ENCODE measurements at regions not wholly inside any gene's neighbourhood (a gene's known extent, or its start where the extent isn't known, plus 50 kb on each side); places are given as distances from the start of the nearest gene placed in this dataset.

- TF ChIP-seq, protein P1, sequence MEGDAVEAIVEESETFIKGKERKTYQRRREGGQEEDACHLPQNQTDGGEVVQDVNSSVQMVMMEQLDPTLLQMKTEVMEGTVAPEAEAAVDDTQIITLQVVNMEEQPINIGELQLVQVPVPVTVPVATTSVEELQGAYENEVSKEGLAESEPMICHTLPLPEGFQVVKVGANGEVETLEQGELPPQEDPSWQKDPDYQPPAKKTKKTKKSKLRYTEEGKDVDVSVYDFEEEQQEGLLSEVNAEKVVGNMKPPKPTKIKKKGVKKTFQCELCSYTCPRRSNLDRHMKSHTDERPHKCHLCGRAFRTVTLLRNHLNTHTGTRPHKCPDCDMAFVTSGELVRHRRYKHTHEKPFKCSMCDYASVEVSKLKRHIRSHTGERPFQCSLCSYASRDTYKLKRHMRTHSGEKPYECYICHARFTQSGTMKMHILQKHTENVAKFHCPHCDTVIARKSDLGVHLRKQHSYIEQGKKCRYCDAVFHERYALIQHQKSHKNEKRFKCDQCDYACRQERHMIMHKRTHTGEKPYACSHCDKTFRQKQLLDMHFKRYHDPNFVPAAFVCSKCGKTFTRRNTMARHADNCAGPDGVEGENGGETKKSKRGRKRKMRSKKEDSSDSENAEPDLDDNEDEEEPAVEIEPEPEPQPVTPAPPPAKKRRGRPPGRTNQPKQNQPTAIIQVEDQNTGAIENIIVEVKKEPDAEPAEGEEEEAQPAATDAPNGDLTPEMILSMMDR (IDR thresholded peaks at IDR 0.05), result no peak
- Mint-ChIP-seq H3K9me3 (ENCODE audit: unreplicated experiment) (no peaks in the 10 kb centered on the region), H3K27ac (ENCODE audit: unreplicated experiment) (no peak overlapping the region), H3K4me1 (ENCODE audit: unreplicated experiment) (no peaks in the 10 kb centered on the region), H3K4me3 (ENCODE audit: unreplicated experiment) (no peak overlapping the region), H3K36me3 (ENCODE audit: unreplicated experiment) (no peaks in the 10 kb centered on the region), H3K27me3 (ENCODE audit: unreplicated experiment) (peaks cover 2% of the 10 kb centered on the region)
- no peak for DNase-seq (ENCODE audit: extremely low spot score, unreplicated experiment)
Measured at GRCh38 chr5:119820608-119821007, 191.2 kb downstream of the FAM170A start.

DNA sequence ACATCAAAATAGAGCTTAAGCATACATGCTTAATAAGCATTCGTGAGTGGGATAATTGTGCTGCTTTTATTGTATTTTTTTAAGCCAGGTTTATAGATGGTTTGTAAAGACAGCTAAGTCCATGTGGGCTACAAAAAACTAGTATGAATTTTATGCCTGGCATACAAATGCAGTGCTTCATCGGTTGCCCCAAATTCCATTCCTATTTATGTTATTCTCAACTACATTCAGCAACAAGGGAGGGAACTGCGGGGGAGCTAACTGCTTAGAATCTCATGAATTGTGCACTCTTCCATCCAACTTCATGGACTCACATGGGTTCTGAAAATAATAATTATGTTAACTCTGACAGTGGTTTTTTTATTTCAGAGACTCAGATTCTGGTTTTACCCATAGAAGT, 199.2 kb downstream of the FAM170A start:
- TF ChIP-seq, protein P1 (IDR thresholded peaks at IDR 0.05), result no peak
- Mint-ChIP-seq H3K4me3 (ENCODE audit: unreplicated experiment) (no peak overlapping the region), H3K27ac (ENCODE audit: unreplicated experiment) (no peak overlapping the region), H3K4me1 (ENCODE audit: unreplicated experiment) (no peaks in the 10 kb centered on the region), H3K9me3 (ENCODE audit: unreplicated experiment) (no peaks in the 10 kb centered on the region), H3K27me3 (ENCODE audit: unreplicated experiment) (peaks cover 10% of the 10 kb centered on the region), H3K36me3 (ENCODE audit: unreplicated experiment) (no peaks in the 10 kb centered on the region)
- DNase-seq (ENCODE audit: extremely low spot score, unreplicated experiment), result no peak

DNA sequence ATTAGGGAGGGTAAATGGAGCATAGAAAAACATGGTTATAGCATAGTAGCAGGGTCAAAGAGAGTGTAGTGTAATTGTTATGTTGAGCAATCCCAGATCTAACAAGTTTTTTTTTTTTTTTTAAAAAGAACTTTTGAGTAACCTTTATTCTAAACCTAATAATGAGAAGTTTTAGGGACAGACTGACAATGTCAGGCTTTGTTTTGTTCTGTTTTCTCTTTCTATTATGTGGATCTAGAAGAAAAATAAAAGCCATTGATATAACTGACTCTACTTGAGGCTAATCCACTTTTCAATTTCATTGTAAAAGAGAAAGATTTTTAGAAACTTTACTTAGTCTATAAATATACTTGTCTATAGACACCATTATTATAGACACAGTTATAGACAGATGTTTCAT, 200.0 kb downstream of the FAM170A start:
- Mint-ChIP-seq H3K27ac (ENCODE audit: unreplicated experiment) (no peak overlapping the region), H3K4me1 (ENCODE audit: unreplicated experiment) (no peaks in the 10 kb centered on the region), H3K27me3 (ENCODE audit: unreplicated experiment) (peaks cover 10% of the 10 kb centered on the region), H3K36me3 (ENCODE audit: unreplicated experiment) (no peaks in the 10 kb centered on the region), H3K9me3 (ENCODE audit: unreplicated experiment) (no peaks in the 10 kb centered on the region), H3K4me3 (ENCODE audit: unreplicated experiment) (no peak overlapping the region)
- TF ChIP-seq, protein P1 (IDR thresholded peaks at IDR 0.05), result no peak
- DNase-seq (ENCODE audit: extremely low spot score, unreplicated experiment), result no peak

DNA sequence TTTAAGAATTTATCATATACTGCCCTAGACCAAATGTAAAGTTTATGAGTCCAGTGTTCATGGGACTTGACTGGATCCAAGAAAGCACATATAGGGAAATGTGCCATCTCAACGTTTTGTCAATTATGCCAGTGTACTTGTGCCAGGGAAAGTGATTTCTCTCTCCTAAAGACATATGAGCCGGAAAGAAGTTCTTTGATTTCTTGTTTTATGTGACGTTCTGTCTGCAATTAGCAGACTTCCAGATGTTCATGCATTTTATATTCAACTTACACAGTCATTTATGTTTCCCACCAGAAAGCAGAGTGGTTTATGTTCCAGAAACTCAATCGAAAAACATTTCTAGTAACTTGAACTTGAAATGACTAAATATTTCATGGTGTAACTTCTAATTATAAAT, 203.8 kb downstream of the FAM170A start:
- TF ChIP-seq, protein P1 (IDR thresholded peaks at IDR 0.05), result no peak
- DNase-seq (ENCODE audit: extremely low spot score, unreplicated experiment), result no peak
- Mint-ChIP-seq H3K27me3 (ENCODE audit: unreplicated experiment) (peaks cover 12% of the 10 kb centered on the region), H3K36me3 (ENCODE audit: unreplicated experiment) (no peaks in the 10 kb centered on the region), H3K4me3 (ENCODE audit: unreplicated experiment) (no peak overlapping the region), H3K27ac (ENCODE audit: unreplicated experiment) (no peak overlapping the region), H3K4me1 (ENCODE audit: unreplicated experiment) (no peaks in the 10 kb centered on the region), H3K9me3 (ENCODE audit: unreplicated experiment) (no peaks in the 10 kb centered on the region)

DNA sequence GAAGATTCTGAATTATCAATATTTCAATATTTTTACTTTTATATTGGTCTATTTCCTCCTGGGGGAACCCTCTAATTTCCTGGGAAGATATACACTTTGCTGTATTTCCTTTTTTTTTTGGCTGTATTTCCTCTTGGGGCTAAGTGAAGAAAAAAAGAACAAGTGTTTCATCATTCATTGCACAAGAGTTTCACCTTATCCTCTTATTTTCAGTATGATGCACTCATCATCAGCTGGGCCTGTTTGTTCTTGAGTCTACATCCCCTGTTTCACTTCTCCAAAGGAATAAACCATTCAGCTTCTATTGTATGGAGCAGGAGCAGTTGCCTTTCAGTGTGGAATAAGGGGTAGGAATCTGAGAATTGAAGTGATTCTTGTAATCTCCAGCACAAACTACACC, 210.8 kb downstream of the FAM170A start:
- H3K27ac Mint-ChIP-seq (ENCODE audit: unreplicated experiment), result no peak overlapping the region
- DNase-seq (ENCODE audit: extremely low spot score, unreplicated experiment), result no peak
- H3K9me3 Mint-ChIP-seq (ENCODE audit: unreplicated experiment), result no peaks in the 10 kb centered on the region

More for the DNA sequence above, 210.8 kb downstream of the FAM170A start:
- TF ChIP-seq, protein P1 (IDR thresholded peaks at IDR 0.05), result no peak
- H3K4me1 Mint-ChIP-seq (ENCODE audit: unreplicated experiment), result no peaks in the 10 kb centered on the region
- no peak overlapping the region for H3K4me3 Mint-ChIP-seq (ENCODE audit: unreplicated experiment)
- no peaks in the 10 kb centered on the region for H3K36me3 Mint-ChIP-seq (ENCODE audit: unreplicated experiment)
- H3K27me3 Mint-ChIP-seq (ENCODE audit: unreplicated experiment), result peaks cover 4% of the 10 kb centered on the region

Data from osteocyte (in vitro differentiated cells).